H1 (cell line): ENCODE measurements at regions not wholly inside any gene's neighbourhood (a gene's known extent, or its start where the extent isn't known, plus 50 kb on each side); places are given as distances from the start of the nearest gene placed in this dataset.

Experiments used
- CHD1 ChIP-seq: IDR thresholded peaks from 2 replicates; pipeline ENCODE4 v1.6.1; 2012; ENCODE audit warnings: low read depth, low read length, improper control_type of control experiment
- CTCF ChIP-seq, 3 experiments: IDR thresholded peaks; 1 replicate in 2 of 3; 2 replicates in 1 of 3; pipeline versions ENCODE4 v1.5.1 to v1.6.1; 2011; ENCODE audit warnings: low read length in 3 of 3, mild to moderate bottlenecking in 3 of 3, inconsistent platforms in 2 of 3, low read depth in 1 of 3, moderate library complexity in 1 of 3; ENCODE audit not compliant: insufficient read depth in 1 of 3; ENCODE audit errors: control extremely low read depth in 1 of 3
- EZH2 ChIP-seq: fragments of 200-600 bp; sonication (generic); IDR thresholded peaks from 2 replicates; pipeline ENCODE4 v1.7.1; 2012; ENCODE audit warnings: low read depth, mild to moderate bottlenecking, moderate library complexity, low read length, inconsistent platforms; ENCODE audit not compliant: severe bottlenecking
- GABPA ChIP-seq: IDR thresholded peaks from 2 replicates; pipeline ENCODE4 v1.6.1; 2011; ENCODE audit warnings: mild to moderate bottlenecking, low read length, moderate library complexity, borderline replicate concordance; ENCODE audit not compliant: insufficient read depth
- POLR2A ChIP-seq, 2 experiments: IDR thresholded peaks; 1 replicate in 1 of 2; 2 replicates in 1 of 2; pipeline ENCODE4 v1.6.1; 2011; ENCODE audit warnings: low read depth in 2 of 2, low read length in 2 of 2, mild to moderate bottlenecking in 2 of 2; ENCODE audit errors: control extremely low read depth in 1 of 2
- POLR2AphosphoS5 ChIP-seq: IDR thresholded peaks from 2 replicates; pipeline ENCODE4 v1.6.1; 2011; ENCODE audit warnings: low read depth, low read length
- RFX5 ChIP-seq: IDR thresholded peaks from 2 replicates; pipeline ENCODE4 v1.6.1; 2011; ENCODE audit warnings: low read depth, low read length, improper control_type of control experiment, borderline replicate concordance
- RNF2 ChIP-seq: fragments of 200-900, 300-1000 bp; sonication (generic); IDR thresholded peaks from 2 replicates; pipeline ENCODE4 v1.7.1; 2016; ENCODE audit warnings: borderline replicate concordance, low read depth, mild to moderate bottlenecking, antibody characterized with exemption, low read length; ENCODE audit not compliant: poor library complexity, severe bottlenecking; ENCODE audit errors: missing control alignments
- SIX5 ChIP-seq: IDR thresholded peaks from 2 replicates; pipeline ENCODE4 v1.6.1; 2011; ENCODE audit warnings: mild to moderate bottlenecking, low read depth, low read length
- TCF12 ChIP-seq: IDR thresholded peaks from 2 replicates; pipeline ENCODE4 v1.6.1; 2011; ENCODE audit warnings: low read depth, mild to moderate bottlenecking, low read length

GRCh38 chr13:109451726-109452125 is 334.7 kb downstream of the IRS2 start:
- TF ChIP-seq EZH2 (no peak), RFX5 (no peak), RNF2 (no peak), CTCF (IDR thresholded peaks at IDR 0.05; ENCODE audit: control extremely low read depth in 1 of 3, insufficient read depth in 1 of 3, low read depth in 1 of 3, low read length in 3 of 3) (no peak), CHD1 (no peak), GABPA (no peak), SIX5 (no peak), POLR2A (IDR thresholded peaks at IDR 0.05; ENCODE audit: control extremely low read depth in 1 of 2, low read depth in 2 of 2, low read length in 2 of 2) (no peak), POLR2AphosphoS5 (no peak), TCF12 (no peak)
